ENCODE measurements at regions not wholly inside any gene's neighbourhood (a gene's known extent, or its start where the extent isn't known, plus 50 kb on each side); places are given as distances from the start of the nearest gene placed in this dataset.

GRCh38 chr7:81416659-81417058, 353.2 kb downstream of the HGF start:
- ATAC-seq (no peak), DNase-seq (no peak)
- Histone ChIP-seq H3K36me3 (no peaks in the 10 kb centered on the region), H3K4me1 (no peaks in the 10 kb centered on the region), H3K27ac (no peak overlapping the region), H3K27me3 (no peaks in the 10 kb centered on the region), H3K9me3 (no peaks in the 10 kb centered on the region), H3K4me3 (no peak overlapping the region)
- TF ChIP-seq CTCF (IDR thresholded peaks at IDR 0.05) = no peak
- intact Hi-C loops (cut with DNase I) = no loop called here

- H3K27ac ChIP-seq = no peak overlapping the region
- H3K27me3 ChIP-seq = no peaks in the 10 kb centered on the region
- intact Hi-C loops (cut with DNase I) = no loop called here
- no peaks in the 10 kb centered on the region for H3K36me3 ChIP-seq
- no peaks in the 10 kb centered on the region for H3K4me1 ChIP-seq
- no peak for DNase-seq
- no peak overlapping the region for H3K4me3 ChIP-seq
- no peak for ATAC-seq
- TF ChIP-seq CTCF (IDR thresholded peaks at IDR 0.05) = no peak
- H3K9me3 ChIP-seq = no peaks in the 10 kb centered on the region
These were observed 354.7 kb downstream of the HGF start for GRCh38 chr7:81415181-81415580.

GRCh38 chr7:81414411-81414810, 355.4 kb downstream of the HGF start:
- ATAC-seq = no peak
- H3K4me1 ChIP-seq = no peaks in the 10 kb centered on the region
- H3K4me3 ChIP-seq = no peak overlapping the region
- no peak for DNase-seq
- H3K27me3 ChIP-seq = no peaks in the 10 kb centered on the region
- intact Hi-C loops (cut with DNase I) = no loop called here
- no peaks in the 10 kb centered on the region for H3K9me3 ChIP-seq
- no peak for TF ChIP-seq CTCF (IDR thresholded peaks at IDR 0.05)
- H3K36me3 ChIP-seq = no peaks in the 10 kb centered on the region
- H3K27ac ChIP-seq = no peak overlapping the region

- ATAC-seq (no peak), DNase-seq (no peak)
- Histone ChIP-seq H3K27ac (no peak overlapping the region), H3K4me1 (no peaks in the 10 kb centered on the region), H3K9me3 (no peaks in the 10 kb centered on the region), H3K36me3 (no peaks in the 10 kb centered on the region), H3K27me3 (no peaks in the 10 kb centered on the region), H3K4me3 (no peak overlapping the region)
- no peak for TF ChIP-seq CTCF (IDR thresholded peaks at IDR 0.05)
- intact Hi-C loops (cut with DNase I) = no loop called here
These were observed 359.3 kb downstream of the HGF start for GRCh38 chr7:81410471-81411117.

- no peaks in the 10 kb centered on the region for H3K4me1 ChIP-seq
- H3K27ac ChIP-seq = no peak overlapping the region
- DNase-seq (no peak), ATAC-seq (no peak)
- H3K27me3 ChIP-seq = no peaks in the 10 kb centered on the region
- no peaks in the 10 kb centered on the region for H3K9me3 ChIP-seq
- H3K36me3 ChIP-seq = no peaks in the 10 kb centered on the region
- TF ChIP-seq CTCF (IDR thresholded peaks at IDR 0.05) = no peak
- H3K4me3 ChIP-seq = no peak overlapping the region
- intact Hi-C loops (cut with DNase I) = no loop called here
These were observed 361.1 kb downstream of the HGF start for GRCh38 chr7:81408728-81409127.

- H3K27ac ChIP-seq = no peak overlapping the region
- no peaks in the 10 kb centered on the region for H3K4me1 ChIP-seq
- DNase-seq (no peak), ATAC-seq (no peak)
- no peak for TF ChIP-seq CTCF (IDR thresholded peaks at IDR 0.05)
- no peak overlapping the region for H3K4me3 ChIP-seq
- no peaks in the 10 kb centered on the region for H3K9me3 ChIP-seq
- H3K36me3 ChIP-seq = no peaks in the 10 kb centered on the region
- intact Hi-C loops (cut with DNase I) = no loop called here
- H3K27me3 ChIP-seq = no peaks in the 10 kb centered on the region
These were observed 362.8 kb downstream of the HGF start for GRCh38 chr7:81407094-81407493.
